Neural crest cell (in vitro differentiated cells): ENCODE measurements at regions not wholly inside any gene's neighbourhood (a gene's known extent, or its start where the extent isn't known, plus 50 kb on each side); places are given as distances from the start of the nearest gene placed in this dataset.

Source experiments
- DNase-seq: peaks from one replicate; pipeline ENCODE4 v3.0.0; 2021; ENCODE audit warnings: low read depth, mixed read lengths, low spot score
- H3K27ac Mint-ChIP-seq: one replicate; pipeline ENCODE4 v1.8.0; 2021; ENCODE audit warnings: mild to moderate bottlenecking, mixed read lengths; ENCODE audit not compliant: unreplicated experiment
- H3K27me3 Mint-ChIP-seq: 2 replicates; pipeline ENCODE4 v1.8.0; 2021; ENCODE audit warnings: low read depth, mild to moderate bottlenecking, mixed read lengths
- H3K36me3 Mint-ChIP-seq: 2 replicates; pipeline ENCODE4 v1.8.0; 2021; ENCODE audit warnings: low read depth, mild to moderate bottlenecking, mixed read lengths
- H3K4me1 Mint-ChIP-seq: 2 replicates; pipeline ENCODE4 v1.8.0; 2021; ENCODE audit warnings: mixed read lengths
- H3K4me3 Mint-ChIP-seq: one replicate; pipeline ENCODE4 v1.8.0; 2021; ENCODE audit warnings: mild to moderate bottlenecking, mixed read lengths
- H3K9me3 Mint-ChIP-seq: 2 replicates; pipeline ENCODE4 v1.8.0; 2021; ENCODE audit warnings: mixed read lengths
- CTCF ChIP-seq: fragments of 200-600 bp; sonication (generic); conservative IDR thresholded peaks from 2 replicates; pipeline ENCODE4 v1.5.0; 2021; ENCODE audit warnings: antibody characterized with exemption, mild to moderate bottlenecking

DNA sequence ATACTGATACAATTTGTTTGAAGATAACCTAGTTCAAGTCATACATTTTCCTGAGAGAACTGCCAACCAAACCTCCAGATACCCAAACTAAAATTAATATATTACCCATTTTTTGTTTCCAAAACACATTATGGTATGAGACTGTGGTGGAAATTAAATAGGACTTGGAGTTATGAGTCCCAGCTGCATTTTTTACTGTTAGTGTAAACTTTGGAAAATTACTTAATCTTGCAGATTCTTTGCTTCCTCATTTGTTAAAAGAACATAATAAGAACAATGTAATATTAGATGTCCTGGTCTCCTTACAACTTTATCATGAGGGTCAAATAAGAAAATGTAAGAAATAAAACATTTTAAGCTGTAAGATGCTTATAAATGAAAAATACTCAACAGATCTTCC is 98.2 kb upstream of the TRIB2 start:
- DNase-seq, result no peak
- no peaks in the 10 kb centered on the region for H3K9me3 Mint-ChIP-seq
- H3K36me3 Mint-ChIP-seq, result no peaks in the 10 kb centered on the region

GRCh38 chr2:12619975-12620374 is 96.8 kb upstream of the TRIB2 start:
- H3K27me3 Mint-ChIP-seq, result no peaks in the 10 kb centered on the region
- no peak for DNase-seq
- no peaks in the 10 kb centered on the region for H3K9me3 Mint-ChIP-seq
- no peak for TF ChIP-seq CTCF
- no peak overlapping the region for H3K4me3 Mint-ChIP-seq
- no peaks in the 10 kb centered on the region for H3K36me3 Mint-ChIP-seq
- no peak overlapping the region for H3K27ac Mint-ChIP-seq
- peaks cover 7% of the 10 kb centered on the region for H3K4me1 Mint-ChIP-seq

More for the DNA sequence above, 98.2 kb upstream of the TRIB2 start:
- H3K4me3 Mint-ChIP-seq, result no peak overlapping the region
- TF ChIP-seq CTCF, result no peak
- no peaks in the 10 kb centered on the region for H3K27me3 Mint-ChIP-seq
- H3K27ac Mint-ChIP-seq, result no peak overlapping the region
- H3K4me1 Mint-ChIP-seq, result no peaks in the 10 kb centered on the region

DNA sequence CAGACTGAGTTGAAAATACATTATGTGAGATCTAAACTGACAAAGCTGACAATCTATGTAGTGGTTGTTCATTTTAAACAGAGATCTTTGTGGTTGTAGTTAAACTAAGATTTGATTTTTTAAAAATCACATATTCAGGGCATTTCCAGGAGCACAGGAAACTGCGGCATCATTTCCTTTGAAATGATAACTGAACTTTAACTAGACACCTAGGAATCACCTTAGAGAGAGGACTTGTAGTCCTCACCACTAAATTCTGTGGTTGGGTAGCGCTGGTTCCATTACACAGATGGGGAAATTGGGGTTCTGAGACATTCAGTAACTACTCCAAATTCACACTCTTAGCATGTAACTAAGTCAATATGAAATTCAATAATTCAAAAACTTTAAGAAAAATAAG is 96.0 kb upstream of the TRIB2 start:
- no peaks in the 10 kb centered on the region for H3K9me3 Mint-ChIP-seq
- H3K27me3 Mint-ChIP-seq, result no peaks in the 10 kb centered on the region
- no peak overlapping the region for H3K4me3 Mint-ChIP-seq
- no peaks in the 10 kb centered on the region for H3K36me3 Mint-ChIP-seq
- peaks cover 13% of the 10 kb centered on the region for H3K4me1 Mint-ChIP-seq
- DNase-seq, result no peak
- no peak overlapping the region for H3K27ac Mint-ChIP-seq
- no peak for TF ChIP-seq CTCF

DNA sequence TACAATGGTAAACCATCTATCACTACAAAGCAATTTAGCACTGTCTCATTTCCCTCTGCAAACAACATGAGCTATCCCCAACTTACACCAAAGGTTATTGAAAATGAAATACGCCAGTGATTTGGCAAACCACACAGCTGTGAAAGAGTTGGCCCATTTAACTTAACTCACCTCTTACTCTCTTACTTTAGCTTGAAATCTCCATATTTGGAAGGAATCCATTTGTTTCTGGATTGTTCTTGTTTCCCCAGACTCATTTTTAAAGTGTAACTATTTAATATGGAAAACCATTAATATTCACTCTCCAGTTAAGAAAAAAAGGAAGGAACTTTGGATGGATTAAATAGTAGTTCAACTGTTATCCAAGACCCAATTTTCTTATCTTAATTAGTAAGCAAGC is 93.7 kb upstream of the TRIB2 start:
- no peaks in the 10 kb centered on the region for H3K27me3 Mint-ChIP-seq
- H3K9me3 Mint-ChIP-seq, result no peaks in the 10 kb centered on the region
- H3K27ac Mint-ChIP-seq, result no peak overlapping the region
- no peak overlapping the region for H3K4me3 Mint-ChIP-seq
- DNase-seq, result no peak
- peaks cover 13% of the 10 kb centered on the region for H3K4me1 Mint-ChIP-seq
- no peaks in the 10 kb centered on the region for H3K36me3 Mint-ChIP-seq
- no peak for TF ChIP-seq CTCF

- H3K36me3 Mint-ChIP-seq, result no peaks in the 10 kb centered on the region
- no peak overlapping the region for H3K4me3 Mint-ChIP-seq
- DNase-seq, result no peak
Observed at GRCh38 chr2:12624384-12624783, 92.4 kb upstream of the TRIB2 start.

More at GRCh38 chr2:12624384-12624783, 92.4 kb upstream of the TRIB2 start:
- no peaks in the 10 kb centered on the region for H3K9me3 Mint-ChIP-seq
- TF ChIP-seq CTCF, result no peak
- H3K27ac Mint-ChIP-seq, result no peak overlapping the region
- peaks cover 13% of the 10 kb centered on the region for H3K4me1 Mint-ChIP-seq
- H3K27me3 Mint-ChIP-seq, result no peaks in the 10 kb centered on the region
